H1 (cell line): ENCODE measurements at regions not wholly inside any gene's neighbourhood (a gene's known extent, or its start where the extent isn't known, plus 50 kb on each side); places are given as distances from the start of the nearest gene placed in this dataset.

Experiments
- BCL11A ChIP-seq, 2 experiments: IDR thresholded peaks; one replicate each; pipeline ENCODE4 v1.6.1; 2011; ENCODE audit warnings: low read depth in 2 of 2, low read length in 2 of 2, mild to moderate bottlenecking in 2 of 2
- CTBP2 ChIP-seq: IDR thresholded peaks from 2 replicates; pipeline ENCODE4 v1.7.0; 2011; ENCODE audit warnings: borderline replicate concordance, mild to moderate bottlenecking, moderate library complexity, mixed read lengths, low read length; ENCODE audit not compliant: insufficient read depth, insufficient read length
- EGR1 ChIP-seq: IDR thresholded peaks from 2 replicates; pipeline ENCODE4 v1.6.1; 2011; ENCODE audit warnings: low read depth, low read length, borderline replicate concordance
- HDAC6 ChIP-seq: IDR thresholded peaks from one replicate; pipeline ENCODE4 v1.7.1; 2012; ENCODE audit warnings: low read depth, mild to moderate bottlenecking, inconsistent platforms, low read length, moderate library complexity
- TF ChIP-seq, protein P1 (sequence below): IDR thresholded peaks from 2 replicates; pipeline ENCODE4 v1.6.1; 2011; ENCODE audit warnings: low read depth, mild to moderate bottlenecking, low read length; ENCODE audit not compliant: insufficient read depth

DNA sequence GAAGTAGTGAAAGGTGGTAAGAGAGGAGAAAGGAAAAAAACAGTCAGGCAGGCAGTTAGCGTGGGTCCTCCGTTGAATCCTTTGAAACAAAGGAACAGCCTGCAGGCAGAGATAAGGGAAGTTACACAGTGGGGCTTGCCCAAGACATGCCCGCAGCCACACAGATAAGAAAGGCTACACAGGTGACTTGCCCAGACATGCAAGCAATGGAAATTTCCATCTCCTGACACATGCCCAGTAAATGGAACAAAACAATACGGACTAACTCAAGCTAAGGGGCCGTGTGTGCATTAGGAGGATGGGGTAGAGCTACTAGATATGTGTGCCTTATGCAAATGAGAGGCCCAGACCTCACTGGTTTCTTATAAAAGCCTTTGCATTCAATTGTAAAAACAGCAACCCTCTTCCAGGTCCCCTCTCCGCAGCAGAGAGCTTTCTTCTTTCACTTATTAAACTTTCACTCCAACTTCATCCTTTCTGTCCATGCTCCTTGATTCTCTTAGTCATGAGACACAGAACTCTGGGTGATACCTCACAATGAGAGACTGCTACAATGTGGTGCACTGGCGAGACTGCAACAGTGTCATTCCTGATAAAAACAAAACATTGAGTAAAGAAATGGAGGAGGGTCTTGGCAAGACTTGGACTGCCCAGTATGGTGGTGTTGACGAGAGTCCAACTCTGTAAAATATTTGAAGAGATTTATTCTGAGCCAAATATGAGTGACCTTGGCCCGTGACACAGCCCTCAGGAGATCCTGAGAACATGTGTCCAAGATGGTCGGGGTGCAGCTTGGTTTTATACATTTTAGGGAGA is 997.4 kb upstream of the PRKX start (continued):
- TF ChIP-seq, protein P1, sequence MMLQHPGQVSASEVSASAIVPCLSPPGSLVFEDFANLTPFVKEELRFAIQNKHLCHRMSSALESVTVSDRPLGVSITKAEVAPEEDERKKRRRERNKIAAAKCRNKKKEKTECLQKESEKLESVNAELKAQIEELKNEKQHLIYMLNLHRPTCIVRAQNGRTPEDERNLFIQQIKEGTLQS, result no peak
- no peak for TF ChIP-seq CTBP2
- no peak for TF ChIP-seq BCL11A (IDR thresholded peaks at IDR 0.05; ENCODE audit: low read depth in 2 of 2, low read length in 2 of 2)
- no peak for TF ChIP-seq EGR1
- no peak for TF ChIP-seq HDAC6
